Activated CD4-positive, CD25-positive, alpha-beta regulatory T cell treated with anti-CD3 and anti-CD28 coated beads, Interleukin-2, amount 50 U/mL, for 16 hours (primary cell): ENCODE measurements at regions not wholly inside any gene's neighbourhood (a gene's known extent, or its start where the extent isn't known, plus 50 kb on each side); places are given as distances from the start of the nearest gene placed in this dataset.
A peak's percentile ranks its signal among the peaks of the same experiment; 100 is the strongest.
"Not testable (repeated sequence)": the region's sequence is repeated elsewhere in the genome, so short reads cannot be mapped to it uniquely, and the experiment has no call there.

ENCODE experiments used
- DNase-seq: peaks from one replicate; pipeline ENCODE4 v3.0.0-alpha.2; 2020; ENCODE audit warnings: low read depth, low spot score

GRCh38 chr2:198307093-198307492, 502.7 kb downstream of the PLCL1 start:
- no peak for DNase-seq

GRCh38 chr2:198304859-198305258, 500.5 kb downstream of the PLCL1 start:
- DNase-seq: no peak

- no peak for DNase-seq
These were observed 493.0 kb downstream of the PLCL1 start for GRCh38 chr2:198297350-198297749.

- DNase-seq: peak; percentile 52
These were observed 492.4 kb downstream of the PLCL1 start for GRCh38 chr2:198296665-198297308.

- DNase-seq: no peak
These were observed 488.9 kb downstream of the PLCL1 start for GRCh38 chr2:198293281-198293680.

GRCh38 chr2:198289811-198290210, 485.4 kb downstream of the PLCL1 start:
- no peak for DNase-seq

GRCh38 chr2:198287706-198288105, 483.3 kb downstream of the PLCL1 start:
- no peak for DNase-seq

GRCh38 chr2:198285216-198285615, 480.8 kb downstream of the PLCL1 start:
- DNase-seq: no peak

- DNase-seq: no peak
These were observed 478.8 kb downstream of the PLCL1 start for GRCh38 chr2:198283146-198283545.

GRCh38 chr2:198282061-198282460, 477.7 kb downstream of the PLCL1 start:
- DNase-seq: no peak

GRCh38 chr2:198280145-198280544, 475.8 kb downstream of the PLCL1 start:
- no peak for DNase-seq

GRCh38 chr2:198279026-198279425, 474.6 kb downstream of the PLCL1 start:
- DNase-seq: no peak

GRCh38 chr2:198277181-198277580, 472.8 kb downstream of the PLCL1 start:
- no peak for DNase-seq

GRCh38 chr2:198273660-198274059, 469.3 kb downstream of the PLCL1 start:
- no peak for DNase-seq

GRCh38 chr2:198270157-198270556, 465.8 kb downstream of the PLCL1 start:
- not testable (repeated sequence) for DNase-seq

- no peak for DNase-seq
These were observed 464.1 kb downstream of the PLCL1 start for GRCh38 chr2:198268519-198268918.

GRCh38 chr2:198259496-198259895, 455.1 kb downstream of the PLCL1 start:
- no peak for DNase-seq

- DNase-seq: no peak
These were observed 450.2 kb downstream of the PLCL1 start for GRCh38 chr2:198254536-198255090.

GRCh38 chr2:198253995-198254394, 449.6 kb downstream of the PLCL1 start:
- no peak for DNase-seq

GRCh38 chr2:198252472-198252871, 448.1 kb downstream of the PLCL1 start:
- no peak for DNase-seq

- no peak for DNase-seq
These were observed 437.7 kb downstream of the PLCL1 start for GRCh38 chr2:198242093-198242492.

- DNase-seq: no peak
These were observed 434.0 kb downstream of the PLCL1 start for GRCh38 chr2:198238429-198238828.

GRCh38 chr2:198236338-198236737, 431.9 kb downstream of the PLCL1 start:
- no peak for DNase-seq

- no peak for DNase-seq
These were observed 427.9 kb downstream of the PLCL1 start for GRCh38 chr2:198232281-198232680.
